Fibroblast of peridontal ligament (primary cell): ENCODE measurements at regions not wholly inside any gene's neighbourhood (a gene's known extent, or its start where the extent isn't known, plus 50 kb on each side); places are given as distances from the start of the nearest gene placed in this dataset.
"Not testable (repeated sequence)": the region's sequence is repeated elsewhere in the genome, so short reads cannot be mapped to it uniquely, and the experiment has no call there.

Experiments used
- DNase-seq: peaks from one replicate; pipeline ENCODE4 v3.0.0-alpha.2; 2010; ENCODE audit errors: extremely low read depth

DNA sequence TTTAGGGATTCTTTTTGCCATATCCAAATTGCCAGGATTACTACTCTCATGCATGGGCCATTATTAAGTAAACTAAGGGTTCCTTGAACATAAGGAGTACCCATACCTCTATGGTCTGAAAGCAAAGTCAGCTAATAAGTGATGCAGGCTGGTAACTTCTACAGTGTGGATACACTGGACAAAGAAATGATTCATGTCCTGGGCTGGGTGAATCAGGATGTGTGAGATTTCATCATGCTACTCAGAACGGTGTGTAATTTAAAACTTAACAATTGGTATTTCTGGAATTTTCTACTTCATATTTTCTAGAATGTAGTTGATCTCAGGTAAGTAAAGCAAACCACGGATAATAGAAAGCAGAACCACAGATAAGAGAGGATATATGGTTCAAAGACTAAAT, 428.8 kb downstream of the CHSY3 start:
- DNase-seq, result peak; percentile 70

DNA sequence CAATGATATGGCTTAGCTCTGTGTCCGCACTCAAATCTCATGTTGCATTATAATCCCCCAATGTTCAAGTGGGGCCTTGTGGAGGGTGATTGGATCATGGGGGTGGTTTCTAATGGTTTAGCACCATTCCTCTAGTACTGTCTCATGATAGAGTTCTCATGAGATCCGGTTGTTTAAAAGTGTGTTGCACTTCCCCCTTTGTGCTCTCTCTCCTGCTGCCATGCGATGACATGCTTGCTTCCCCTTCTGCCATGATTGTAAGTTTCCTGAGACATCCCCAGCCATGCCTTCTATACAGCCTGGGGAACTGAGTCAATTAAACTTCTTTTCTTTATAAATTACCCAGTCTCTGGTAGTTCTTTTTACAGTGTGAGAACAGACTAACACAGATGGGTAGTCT, 427.1 kb downstream of the CHSY3 start:
- no peak for DNase-seq

DNA sequence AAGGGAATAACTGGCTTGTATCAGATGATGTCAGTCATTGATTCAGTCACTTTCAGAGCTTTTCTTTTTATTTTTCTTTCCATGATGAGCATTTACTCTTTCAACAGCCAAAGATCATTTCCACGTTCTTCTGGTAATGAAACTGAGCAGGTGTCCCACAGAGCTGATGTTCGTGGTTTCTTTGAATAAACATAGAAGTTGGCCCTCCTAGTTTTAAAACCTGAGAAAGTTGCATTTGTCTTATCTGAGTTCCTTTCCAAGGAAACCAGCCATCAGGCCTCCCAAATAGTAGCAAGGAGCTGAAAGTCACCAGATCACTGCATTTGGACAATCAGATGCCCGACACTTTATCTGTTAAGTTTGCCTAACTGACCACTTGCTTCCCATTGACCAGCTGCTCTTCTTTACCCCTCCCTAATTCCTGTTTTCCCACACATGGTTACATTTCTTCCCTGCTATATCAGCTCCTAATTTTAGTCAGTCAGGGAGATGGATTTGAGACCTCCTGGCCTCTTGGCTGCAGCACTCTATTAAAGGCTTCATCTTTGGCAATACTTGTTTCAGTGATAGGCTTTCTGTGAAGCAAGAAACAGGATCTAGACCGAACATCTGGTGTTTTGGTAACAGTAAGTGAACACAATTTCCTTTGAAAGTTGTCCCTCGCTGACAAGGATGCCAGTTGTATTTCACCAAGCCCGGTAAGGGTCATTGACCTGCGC, 420.8 kb downstream of the CHSY3 start:
- no peak for DNase-seq

DNA sequence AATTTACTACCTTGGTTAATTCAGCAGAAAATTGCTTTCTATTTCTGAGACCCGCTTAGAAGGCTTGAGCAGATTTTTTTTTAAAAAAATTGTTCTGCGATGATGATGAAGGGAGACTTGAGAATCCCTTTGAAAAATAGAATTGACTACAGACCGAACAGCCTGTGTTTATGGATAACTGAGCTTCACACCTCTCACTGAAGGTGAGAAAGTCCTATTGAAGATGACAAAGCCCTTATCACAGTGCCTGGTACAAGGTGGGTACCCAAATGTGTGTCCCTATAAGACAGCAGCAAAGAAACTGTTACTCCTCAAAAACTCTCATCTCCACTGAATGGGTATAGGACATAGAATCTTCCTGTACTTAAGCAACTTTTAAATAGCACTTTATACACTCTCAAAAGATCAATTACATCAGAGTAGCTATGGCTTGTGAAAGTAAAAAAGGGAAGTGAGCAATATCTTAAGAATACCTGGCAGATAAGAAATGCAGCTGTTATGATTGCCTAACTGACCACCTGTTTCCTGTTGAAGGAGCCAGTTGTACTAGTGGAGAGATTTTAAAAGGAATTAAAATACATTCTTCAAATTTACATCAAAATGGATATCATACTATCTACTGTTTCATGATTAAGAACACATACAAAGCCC, 419.7 kb downstream of the CHSY3 start:
- DNase-seq, result peak; percentile 12

DNA sequence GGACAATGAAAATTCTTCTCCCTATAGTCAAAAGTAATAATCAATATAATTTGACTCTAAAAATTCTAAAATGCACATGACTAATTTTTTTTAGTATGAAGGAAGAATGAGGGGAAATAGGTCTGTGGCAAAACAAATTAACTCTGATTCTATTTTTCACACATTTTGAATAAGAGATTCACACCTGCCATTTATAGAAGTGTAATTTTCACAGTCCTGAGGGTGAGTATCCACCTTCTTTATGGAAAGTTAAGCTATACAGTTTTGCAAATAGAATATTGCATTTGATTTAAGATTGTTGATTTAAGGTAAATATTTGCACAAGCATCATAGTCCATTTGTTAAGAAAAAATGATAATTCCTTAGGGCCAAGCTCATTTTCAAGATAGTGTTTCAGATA, 417.7 kb downstream of the CHSY3 start:
- no peak for DNase-seq

DNA sequence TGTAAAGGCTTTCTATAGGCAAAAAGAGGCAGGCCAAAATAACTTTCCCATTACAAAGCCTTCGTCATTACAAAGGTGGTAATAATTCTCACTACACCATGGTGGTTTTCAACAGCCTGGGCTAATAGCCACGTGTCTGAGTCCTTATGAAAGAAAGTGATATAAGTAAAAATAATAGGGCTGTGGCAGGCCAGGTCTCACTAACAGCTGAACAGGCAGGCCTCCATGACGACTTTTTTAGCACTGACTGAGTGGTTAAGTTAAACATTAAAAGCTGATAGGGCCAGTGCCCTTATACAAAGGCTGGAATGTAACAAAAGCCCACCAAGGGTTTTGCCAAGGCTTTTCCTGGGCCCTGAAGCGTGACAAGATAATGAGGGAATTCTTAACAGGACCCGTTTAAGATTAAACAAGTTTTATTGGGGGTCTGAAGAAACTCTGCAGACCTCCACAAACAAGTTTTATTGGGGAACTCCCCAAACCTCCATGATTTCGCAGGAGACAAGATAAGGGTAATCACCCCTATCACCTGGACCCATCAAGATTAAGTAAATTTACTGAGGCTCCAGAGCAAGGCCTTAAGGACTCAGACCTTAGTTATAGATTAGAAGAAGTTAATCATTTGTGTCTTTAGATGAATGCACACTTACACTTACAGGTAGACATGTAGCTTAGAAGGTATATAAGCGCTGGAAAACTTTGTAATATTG, 412.9 kb downstream of the CHSY3 start:
- no peak for DNase-seq

DNA sequence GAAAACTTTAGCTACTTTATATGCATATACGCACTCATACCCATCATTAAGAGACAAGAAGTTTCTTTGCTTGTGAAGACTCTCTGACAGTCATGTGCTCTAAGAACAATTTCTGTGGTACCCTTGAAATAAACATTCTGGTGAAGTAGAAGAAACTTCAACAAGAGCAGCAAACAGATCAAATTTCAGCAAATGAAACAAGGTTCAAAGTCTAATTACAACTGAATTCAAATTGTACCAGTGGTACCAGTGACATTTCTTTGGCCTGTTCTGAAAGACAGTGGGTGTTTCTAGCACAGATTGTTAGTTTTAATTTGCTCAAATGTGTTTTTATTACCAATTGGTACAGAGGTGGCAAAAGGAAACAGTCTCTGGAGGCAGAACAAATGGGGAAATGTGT, 391.0 kb downstream of the CHSY3 start:
- DNase-seq, result peak; percentile 42

DNA sequence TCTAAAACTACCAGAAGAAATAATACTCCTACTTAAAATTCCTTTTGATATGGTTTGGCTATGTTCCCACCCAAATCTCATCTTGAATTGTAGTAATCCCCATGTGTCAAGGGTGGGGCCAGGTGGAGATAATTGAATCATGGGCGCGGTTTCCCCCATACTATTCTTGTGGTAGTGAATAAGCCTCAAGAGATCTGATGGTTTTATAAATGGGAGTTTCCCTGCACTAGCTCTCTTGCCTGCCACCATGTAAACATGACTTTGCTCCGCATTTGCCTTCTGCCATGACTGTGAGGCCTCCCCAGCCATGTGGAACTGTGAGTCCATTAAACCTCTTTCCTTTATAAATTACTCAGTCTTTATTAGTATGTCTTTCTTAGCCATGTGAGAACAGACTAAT, 390.5 kb downstream of the CHSY3 start:
- not testable (repeated sequence) for DNase-seq

DNA sequence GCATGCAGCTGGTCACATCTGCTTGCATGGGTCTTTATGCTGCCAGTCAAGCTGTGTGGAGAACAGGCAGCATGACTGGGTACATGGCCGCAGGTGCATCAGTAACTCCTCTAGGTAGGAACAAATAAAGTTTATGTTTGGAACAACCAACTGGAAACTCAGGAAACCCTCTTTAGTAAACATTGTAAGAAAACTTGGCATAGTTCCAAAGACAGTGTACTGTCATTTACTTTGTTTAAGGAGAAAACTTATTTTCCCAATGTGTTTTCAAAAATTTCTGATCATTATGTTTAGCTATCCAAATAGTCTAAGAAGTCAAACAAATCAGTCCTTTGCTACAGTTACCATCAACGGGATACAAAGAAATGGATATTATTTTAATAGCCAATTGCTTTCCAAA, 386.0 kb downstream of the CHSY3 start:
- DNase-seq, result peak; percentile 18

DNA sequence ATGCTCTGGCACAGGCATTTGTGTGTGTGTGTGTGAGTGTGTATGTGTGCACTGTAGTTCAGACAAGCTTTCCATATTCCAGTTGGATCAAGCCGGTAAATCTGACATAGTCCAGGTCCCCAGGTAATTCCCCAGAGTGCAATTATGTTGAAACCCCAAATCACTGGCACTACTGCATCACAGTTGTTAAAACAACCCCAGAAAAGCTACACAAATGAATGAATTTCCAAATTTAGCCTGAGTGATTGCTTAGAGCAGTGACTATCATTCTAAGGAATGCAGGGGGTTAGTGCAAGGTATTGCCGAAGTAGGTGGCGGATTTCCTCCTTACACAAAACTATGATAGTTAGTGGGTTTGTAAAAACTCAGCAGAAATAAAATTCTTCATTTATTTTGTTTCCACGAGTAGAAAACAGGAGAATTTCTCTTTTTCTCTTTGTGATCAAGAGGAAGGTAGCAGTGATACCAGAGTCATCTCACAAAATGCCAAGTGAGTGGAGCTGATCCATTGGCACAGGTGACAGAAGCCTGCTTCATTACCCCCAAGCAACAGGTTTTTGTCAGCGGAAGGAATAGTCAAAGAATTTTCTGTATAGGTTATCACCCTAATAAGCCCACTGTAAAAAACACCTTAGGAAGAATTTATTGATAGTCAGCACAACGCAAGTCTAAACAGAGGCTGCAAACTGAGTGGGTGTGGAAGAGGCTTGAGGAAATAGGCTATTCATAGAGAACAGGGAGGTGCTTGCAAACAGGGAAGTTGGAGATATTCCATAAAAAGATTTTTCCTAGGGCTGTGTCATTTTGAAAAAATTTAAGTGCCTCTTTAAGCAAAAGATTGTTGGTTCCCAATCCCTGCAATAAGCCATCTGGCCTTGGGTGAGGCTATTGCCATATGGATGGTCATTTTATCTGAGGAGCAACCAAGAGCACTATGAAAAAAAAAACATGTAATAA, 385.1 kb downstream of the CHSY3 start:
- peak; percentile 81 for DNase-seq

DNA sequence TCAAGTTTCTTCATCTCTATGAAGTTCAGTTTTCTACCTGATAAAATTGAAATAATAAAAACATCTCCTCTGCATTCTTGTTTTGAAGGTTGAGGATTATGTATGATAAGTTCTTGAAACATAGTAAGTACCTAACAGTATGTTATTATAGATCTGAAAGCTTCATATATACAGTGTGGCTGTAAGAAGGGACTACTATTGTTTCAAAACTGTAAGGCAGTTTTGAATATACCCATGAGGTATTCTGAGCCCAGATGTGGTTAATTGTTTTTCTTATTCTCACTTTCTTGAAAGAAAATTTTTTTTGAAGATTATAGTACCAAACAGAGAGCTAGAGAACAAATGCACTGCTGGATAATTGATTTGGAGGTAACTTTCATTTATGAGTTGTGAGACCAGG, 383.2 kb downstream of the CHSY3 start:
- DNase-seq, result no peak

DNA sequence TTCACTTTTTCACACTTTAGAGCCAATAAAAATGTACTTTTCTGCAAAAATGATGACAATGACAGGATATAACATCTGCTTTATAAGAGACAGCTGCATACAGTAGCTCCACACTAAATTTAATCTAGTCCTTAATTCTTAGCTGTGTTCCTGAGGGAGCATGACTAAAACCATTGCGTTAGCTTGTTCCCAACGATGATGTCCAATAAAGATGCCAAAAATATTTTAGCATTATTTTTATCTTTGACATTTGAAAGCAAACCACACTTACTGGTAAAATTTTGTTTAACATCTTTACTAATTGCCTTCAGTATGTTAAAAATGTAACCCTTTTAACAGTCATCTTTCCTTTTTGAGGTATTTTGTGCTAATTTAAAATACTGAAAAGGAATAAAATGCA, 382.7 kb downstream of the CHSY3 start:
- DNase-seq, result peak; percentile 90

DNA sequence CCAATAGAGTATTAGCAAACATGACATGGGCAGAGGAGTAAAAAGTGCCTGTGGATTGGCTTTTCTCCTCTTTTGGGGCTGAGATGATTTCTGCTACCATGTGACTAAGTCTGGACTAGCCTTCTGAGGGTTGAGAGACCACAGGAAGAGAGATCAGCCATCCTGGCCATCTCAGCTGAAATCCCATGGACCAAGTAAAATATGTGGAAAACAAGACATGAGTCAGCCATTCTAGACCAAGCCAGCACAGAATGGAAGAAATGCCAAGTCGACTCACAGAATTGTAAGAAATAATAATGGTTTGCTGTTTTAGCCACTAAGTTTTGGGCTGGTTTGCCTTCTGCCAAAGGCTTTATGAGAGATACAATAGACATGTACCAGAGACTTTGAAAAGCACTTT, 377.8 kb downstream of the CHSY3 start:
- DNase-seq, result peak; percentile 95

DNA sequence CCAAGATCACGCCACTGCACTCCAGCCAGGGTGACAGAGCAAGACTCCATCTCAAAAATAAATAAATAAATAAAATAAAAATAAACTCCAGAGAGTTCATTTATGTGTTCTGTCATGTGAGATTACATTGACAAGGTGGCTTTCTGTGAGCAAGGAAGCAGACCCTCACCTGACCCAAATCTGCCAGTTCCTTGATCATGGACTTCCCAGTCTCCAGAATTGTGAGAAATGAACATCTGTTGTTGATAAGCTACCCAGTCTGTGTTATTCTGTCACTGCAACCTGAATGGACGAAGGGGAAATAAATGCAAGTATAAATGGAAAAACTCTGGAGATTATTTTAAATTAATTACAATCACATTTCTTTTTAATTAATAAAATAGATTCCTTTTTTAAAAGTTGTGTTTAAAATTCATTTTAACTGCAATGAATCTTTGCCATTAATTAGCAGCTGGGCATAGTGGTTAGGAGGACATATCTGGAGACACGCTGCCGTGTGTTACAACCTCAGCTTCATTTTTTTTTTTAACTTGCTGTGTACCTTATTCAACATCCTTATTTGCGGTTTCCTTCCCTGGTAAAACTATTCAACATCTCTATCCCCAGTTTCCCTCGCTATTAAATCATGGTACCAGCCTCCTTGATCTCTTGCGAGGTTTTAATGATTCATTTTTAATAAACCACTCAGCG, 376.4 kb downstream of the CHSY3 start:
- DNase-seq, result peak; percentile 18

DNA sequence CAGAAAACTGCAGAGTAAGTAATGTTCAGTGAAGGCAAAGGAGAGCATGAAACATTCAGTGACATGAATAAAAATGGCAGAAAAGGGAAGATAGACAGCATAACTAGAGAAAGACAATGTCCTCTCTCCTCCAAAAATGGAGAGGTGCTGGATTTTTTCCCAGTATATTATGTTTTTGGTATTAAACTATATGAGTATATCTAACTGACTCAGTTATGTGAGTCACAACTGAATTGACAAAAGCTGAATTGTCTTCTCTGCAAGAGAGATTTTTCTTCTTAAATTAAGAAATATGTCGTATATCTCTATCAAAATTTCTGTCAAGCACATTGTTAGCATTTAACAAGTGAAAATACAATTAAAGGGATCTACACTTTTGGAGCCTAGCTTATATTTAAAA, 375.1 kb downstream of the CHSY3 start:
- peak; percentile 52 for DNase-seq

DNA sequence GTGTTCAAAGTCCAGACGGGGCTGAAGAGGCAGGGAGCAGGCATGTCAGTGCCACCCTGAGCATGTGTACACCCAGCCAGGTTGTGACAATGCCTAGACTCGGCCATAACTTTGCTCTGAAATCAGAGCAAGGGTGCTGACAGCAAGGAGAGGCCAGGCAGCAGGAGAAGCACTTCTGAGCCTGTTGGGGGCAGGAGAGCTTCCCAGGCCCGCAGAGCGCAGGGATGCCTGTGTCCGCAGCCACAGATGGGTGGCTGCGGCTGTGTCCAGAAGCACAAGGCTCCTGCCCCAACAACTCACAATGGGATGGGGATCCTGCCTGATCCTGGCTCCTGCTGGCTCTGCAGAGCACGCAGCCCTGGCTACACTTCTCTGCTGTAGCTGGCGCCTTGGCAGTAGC, 373.9 kb downstream of the CHSY3 start:
- no peak for DNase-seq

DNA sequence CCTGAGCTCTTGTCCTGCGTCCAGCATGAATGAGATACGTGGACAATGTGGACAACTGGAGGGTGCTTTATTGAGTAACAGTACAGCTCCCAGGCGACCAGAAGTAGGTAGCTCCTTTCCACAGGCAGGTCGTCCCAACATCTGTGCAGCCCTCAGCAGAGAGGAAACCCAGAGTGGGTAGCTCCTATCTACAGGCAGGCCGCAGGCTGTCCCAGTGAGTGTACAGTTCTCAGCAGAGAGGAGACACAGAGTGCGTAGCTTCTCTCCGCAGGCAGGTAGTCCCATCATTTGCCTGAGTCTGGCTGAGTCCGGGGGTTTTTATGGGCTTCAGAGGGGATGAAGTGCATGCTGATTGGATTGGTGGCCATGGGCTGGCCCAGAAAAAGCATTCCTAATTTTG, 373.3 kb downstream of the CHSY3 start:
- no peak for DNase-seq

DNA sequence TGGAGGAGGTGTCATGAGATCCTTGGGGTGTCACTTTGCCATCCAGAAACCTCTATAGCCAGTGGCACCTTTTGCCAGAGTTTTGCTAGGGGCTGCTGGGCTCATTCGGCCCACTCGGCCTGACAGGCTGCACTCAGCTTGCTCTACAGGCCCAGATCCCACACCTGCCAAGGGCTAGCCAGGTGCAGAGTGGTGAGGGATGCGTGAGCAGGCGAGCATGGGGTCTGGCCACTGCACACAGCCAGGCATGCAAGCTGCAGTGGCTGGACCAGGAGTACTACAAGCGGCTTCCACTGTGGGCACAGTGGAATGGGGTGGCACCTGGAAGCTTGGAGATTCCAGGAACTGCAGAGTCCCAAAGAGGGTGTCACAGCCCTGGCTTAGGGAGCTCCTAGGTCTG, 372.7 kb downstream of the CHSY3 start:
- DNase-seq, result no peak

DNA sequence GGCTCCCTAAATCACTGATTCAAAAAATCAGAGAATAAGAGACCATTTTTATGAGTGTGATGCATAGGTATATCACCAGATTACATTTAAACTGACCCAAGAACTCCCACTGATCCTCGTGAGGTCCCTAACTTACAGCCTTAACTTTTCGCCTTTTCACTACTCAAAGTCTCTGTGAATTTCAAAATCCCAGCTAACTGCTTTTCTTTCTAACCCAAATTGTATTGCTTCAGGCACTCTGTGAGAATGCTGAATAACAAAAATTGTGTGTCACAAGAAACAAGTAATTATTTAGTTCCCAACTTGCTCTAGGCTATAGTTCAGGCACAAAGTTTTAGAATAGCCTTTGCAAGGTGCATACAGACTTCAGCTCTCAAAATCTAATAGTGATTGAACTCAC, 368.6 kb downstream of the CHSY3 start:
- DNase-seq, result no peak

DNA sequence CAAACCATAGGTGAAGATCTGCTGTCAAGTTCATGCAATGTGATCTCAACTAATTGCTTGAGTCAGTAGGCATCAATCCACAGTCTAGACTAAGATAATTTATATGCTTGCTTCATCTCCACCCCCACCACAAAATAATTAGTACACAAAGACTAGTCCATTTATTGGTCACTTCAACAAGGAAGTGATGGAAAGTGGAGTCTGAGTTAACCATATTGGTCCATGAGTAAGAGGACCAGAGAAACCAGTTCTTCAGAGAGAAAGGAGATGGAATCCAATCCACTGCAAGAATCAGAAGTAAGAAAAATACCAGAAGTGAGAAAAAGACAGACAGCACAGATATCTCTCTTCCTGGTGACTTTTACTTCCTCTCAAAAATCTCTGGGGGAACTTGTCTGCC, 366.5 kb downstream of the CHSY3 start:
- no peak for DNase-seq

DNA sequence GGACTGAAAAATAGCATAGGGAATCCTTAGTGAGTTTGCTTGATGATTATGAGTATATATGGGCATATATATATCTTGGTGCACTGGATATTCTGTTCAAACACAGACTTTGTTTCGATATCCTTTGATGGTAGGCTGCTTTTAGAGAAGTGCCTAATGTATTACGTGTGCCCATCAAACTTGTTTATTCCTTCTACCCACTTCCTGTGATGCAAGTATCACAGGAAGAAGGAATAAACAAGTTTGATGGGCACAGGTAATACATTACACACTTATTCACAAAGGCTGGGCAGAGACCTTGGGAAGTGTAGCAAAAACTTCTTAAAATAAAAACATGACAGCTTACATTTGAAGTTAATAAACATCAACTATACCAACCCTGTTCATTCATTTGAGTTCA, 364.2 kb downstream of the CHSY3 start:
- DNase-seq, result no peak
